OCI-LY1 (cell line): ENCODE measurements at regions not wholly inside any gene's neighbourhood (a gene's known extent, or its start where the extent isn't known, plus 50 kb on each side); places are given as distances from the start of the nearest gene placed in this dataset.

Experiments
- EZH2 ChIP-seq: fragments of 200-600 bp; sonication (generic), shearing (Covaris generic); IDR thresholded peaks from 2 replicates; pipeline ENCODE4 v1.8.0; 2017; ENCODE audit warnings: borderline replicate concordance, mixed run types, mild to moderate bottlenecking, antibody characterized with exemption, low read length, moderate library complexity, mixed read lengths
- TF ChIP-seq, protein P1 (sequence below): fragments of 200-600 bp; sonication (generic), shearing (Covaris generic); IDR thresholded peaks from 2 replicates; pipeline ENCODE4 v1.5.1; 2017; ENCODE audit warnings: mild to moderate bottlenecking, antibody characterized with exemption, low read length, moderate library complexity, mixed read lengths

DNA sequence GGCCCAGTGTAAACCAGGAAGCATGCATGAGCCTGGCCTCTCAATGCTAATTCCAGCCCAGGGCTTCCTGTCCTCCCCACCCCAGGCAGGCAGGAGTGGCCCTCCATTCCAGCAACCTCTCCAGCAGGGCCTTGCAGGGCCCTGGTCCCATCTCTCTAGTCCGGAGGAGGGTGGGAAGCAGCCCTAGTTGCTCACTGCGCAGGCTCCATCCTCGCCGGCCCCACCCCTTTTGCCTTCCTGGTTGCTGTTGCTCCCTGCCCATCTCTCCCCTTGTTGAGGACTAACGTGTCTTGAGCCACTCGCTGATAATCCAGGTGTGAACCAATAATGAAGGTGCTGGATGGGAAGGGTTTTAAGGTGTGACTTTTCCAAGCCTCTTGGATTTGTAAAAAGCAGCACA is 161.2 kb upstream of the BCOR start:
- no peak for TF ChIP-seq EZH2
- TF ChIP-seq, protein P1, sequence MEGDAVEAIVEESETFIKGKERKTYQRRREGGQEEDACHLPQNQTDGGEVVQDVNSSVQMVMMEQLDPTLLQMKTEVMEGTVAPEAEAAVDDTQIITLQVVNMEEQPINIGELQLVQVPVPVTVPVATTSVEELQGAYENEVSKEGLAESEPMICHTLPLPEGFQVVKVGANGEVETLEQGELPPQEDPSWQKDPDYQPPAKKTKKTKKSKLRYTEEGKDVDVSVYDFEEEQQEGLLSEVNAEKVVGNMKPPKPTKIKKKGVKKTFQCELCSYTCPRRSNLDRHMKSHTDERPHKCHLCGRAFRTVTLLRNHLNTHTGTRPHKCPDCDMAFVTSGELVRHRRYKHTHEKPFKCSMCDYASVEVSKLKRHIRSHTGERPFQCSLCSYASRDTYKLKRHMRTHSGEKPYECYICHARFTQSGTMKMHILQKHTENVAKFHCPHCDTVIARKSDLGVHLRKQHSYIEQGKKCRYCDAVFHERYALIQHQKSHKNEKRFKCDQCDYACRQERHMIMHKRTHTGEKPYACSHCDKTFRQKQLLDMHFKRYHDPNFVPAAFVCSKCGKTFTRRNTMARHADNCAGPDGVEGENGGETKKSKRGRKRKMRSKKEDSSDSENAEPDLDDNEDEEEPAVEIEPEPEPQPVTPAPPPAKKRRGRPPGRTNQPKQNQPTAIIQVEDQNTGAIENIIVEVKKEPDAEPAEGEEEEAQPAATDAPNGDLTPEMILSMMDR: no peak
